Mammary epithelial cell (primary cell): ENCODE measurements at regions not wholly inside any gene's neighbourhood (a gene's known extent, or its start where the extent isn't known, plus 50 kb on each side); places are given as distances from the start of the nearest gene placed in this dataset.

ENCODE experiments used
- CTCF ChIP-seq, 2 donors: IDR thresholded peaks in 1 of 2; conservative IDR thresholded peaks in 1 of 2; 2 replicates each; pipeline ENCODE4 v1.5.1; 2011 to 2012; ENCODE audit warnings: inconsistent platforms in 2 of 2, low read length in 2 of 2, mild to moderate bottlenecking in 2 of 2, control low read depth in 1 of 2, low read depth in 1 of 2; ENCODE audit not compliant: insufficient read depth in 1 of 2; ENCODE audit errors: extremely low read depth in 1 of 2
- EZH2 ChIP-seq: IDR thresholded peaks from 2 replicates; pipeline ENCODE4 v1.6.1; 2012; ENCODE audit warnings: low read length, inconsistent platforms, borderline replicate concordance

GRCh38 chr1:188367661-188368060 lies 1538.9 kb downstream of the PLA2G4A start:
- TF ChIP-seq CTCF (conservative IDR thresholded peaks at IDR 0.05 in 1 of 2, IDR thresholded peaks at IDR 0.05 in 1 of 2; ENCODE audit: extremely low read depth in 1 of 2, insufficient read depth in 1 of 2, low read depth in 1 of 2, low read length in 2 of 2), result no peak
- no peak for TF ChIP-seq EZH2
